NT2/D1 (cell line): ENCODE measurements at regions not wholly inside any gene's neighbourhood (a gene's known extent, or its start where the extent isn't known, plus 50 kb on each side); places are given as distances from the start of the nearest gene placed in this dataset.
"Not testable (repeated sequence)": the region's sequence is repeated elsewhere in the genome, so short reads cannot be mapped to it uniquely, and the experiment has no call there.

Source experiments
- SUZ12 ChIP-seq: IDR thresholded peaks from 2 replicates; pipeline ENCODE4 v1.6.1; 2011; ENCODE audit not compliant: insufficient read length, insufficient read depth; ENCODE audit errors: extremely low read depth
- YY1 ChIP-seq: IDR thresholded peaks from 2 replicates; pipeline ENCODE4 v1.6.1; 2011; ENCODE audit not compliant: insufficient read length, insufficient read depth

GRCh38 chr1:119267288-119267687 is 101.3 kb upstream of the HAO2 start:
- TF ChIP-seq SUZ12, YY1: not testable (repeated sequence)
